GM19023 (cell line): ENCODE measurements at regions not wholly inside any gene's neighbourhood (a gene's known extent, or its start where the extent isn't known, plus 50 kb on each side); places are given as distances from the start of the nearest gene placed in this dataset.
"Not testable (repeated sequence)": the region's sequence is repeated elsewhere in the genome, so short reads cannot be mapped to it uniquely, and the experiment has no call there.

Experiments used
- ATAC-seq: cut with Tn5 transposase; IDR thresholded peaks from one replicate; pipeline ENCODE4 v1.9.1; 2021; ENCODE audit warnings: mild to moderate bottlenecking, moderate library complexity; ENCODE audit not compliant: unreplicated experiment

GRCh38 chr14:86357876-86358275 lies 827.9 kb downstream of the FLRT2 start:
- no peak for ATAC-seq

GRCh38 chr14:86357119-86357518 lies 827.2 kb downstream of the FLRT2 start:
- no peak for ATAC-seq

- ATAC-seq = no peak
Measured at GRCh38 chr14:86346818-86347384, 817.0 kb downstream of the FLRT2 start.

- ATAC-seq = no peak
Measured at GRCh38 chr14:86334355-86334754, 804.4 kb downstream of the FLRT2 start.

- no peak for ATAC-seq
Measured at GRCh38 chr14:86333493-86333892, 803.5 kb downstream of the FLRT2 start.

GRCh38 chr14:86331341-86331740 lies 801.4 kb downstream of the FLRT2 start:
- ATAC-seq = no peak

GRCh38 chr14:86321151-86321550 lies 791.2 kb downstream of the FLRT2 start:
- ATAC-seq = no peak

GRCh38 chr14:86312154-86312665 lies 782.3 kb downstream of the FLRT2 start:
- not testable (repeated sequence) for ATAC-seq

- ATAC-seq = no peak
Measured at GRCh38 chr14:86311151-86311550, 781.2 kb downstream of the FLRT2 start.

- ATAC-seq = no peak
Measured at GRCh38 chr14:86310611-86311010, 780.7 kb downstream of the FLRT2 start.

GRCh38 chr14:86310148-86310547 lies 780.2 kb downstream of the FLRT2 start:
- ATAC-seq = no peak

GRCh38 chr14:86305058-86305457 lies 775.1 kb downstream of the FLRT2 start:
- no peak for ATAC-seq

- no peak for ATAC-seq
Measured at GRCh38 chr14:86299994-86300393, 770.0 kb downstream of the FLRT2 start.

- ATAC-seq = no peak
Measured at GRCh38 chr14:86296173-86296572, 766.2 kb downstream of the FLRT2 start.

GRCh38 chr14:86288336-86288735 lies 758.4 kb downstream of the FLRT2 start:
- ATAC-seq = no peak

GRCh38 chr14:86279405-86279804 lies 749.5 kb downstream of the FLRT2 start:
- ATAC-seq = no peak

GRCh38 chr14:86257973-86258372 lies 728.0 kb downstream of the FLRT2 start:
- no peak for ATAC-seq

- ATAC-seq = no peak
Measured at GRCh38 chr14:86243158-86243557, 713.2 kb downstream of the FLRT2 start.

GRCh38 chr14:86237733-86238132 lies 707.8 kb downstream of the FLRT2 start:
- no peak for ATAC-seq

- ATAC-seq = no peak
Measured at GRCh38 chr14:86221755-86222154, 691.8 kb downstream of the FLRT2 start.

GRCh38 chr14:86221000-86221399 lies 691.1 kb downstream of the FLRT2 start:
- no peak for ATAC-seq

GRCh38 chr14:86217523-86217922 lies 687.6 kb downstream of the FLRT2 start:
- no peak for ATAC-seq

- no peak for ATAC-seq
Measured at GRCh38 chr14:86203843-86204242, 673.9 kb downstream of the FLRT2 start.
